MCF 10A (cell line): ENCODE measurements at regions not wholly inside any gene's neighbourhood (a gene's known extent, or its start where the extent isn't known, plus 50 kb on each side); places are given as distances from the start of the nearest gene placed in this dataset.

Experiments used
- BruUV-seq: library from RNA; stranded (reverse); fragments of 400-500 nt; replicated peaks from 2 replicates; lab custom pipeline; 2021; lab: Mats Ljungman, UMichigan
- CTCF ChIA-PET: fragments of 300-600 bp; sonication (Branson Sonifier 250); formaldehyde crosslinking; extraction: SDS; loops from one replicate; lab custom pipeline; 2021; ENCODE audit warnings: antibody characterized with exemption, inconsistent platforms; lab: Yijun Ruan, JAX
- POLR2A ChIA-PET: fragments of 300-600, 350-650 bp; sonication (Branson Sonifier 250); formaldehyde crosslinking; extraction: SDS; loops from one replicate; lab custom pipeline; 2020; ENCODE audit warnings: antibody characterized with exemption, inconsistent platforms; lab: Yijun Ruan, JAX
- DNase-seq: peaks from one replicate; pipeline ENCODE4 v3.0.0-alpha.2; 2018; ENCODE audit not compliant: unreplicated experiment
- H3K27ac Mint-ChIP-seq: one replicate; pipeline ENCODE4 v1.8.0; 2022; ENCODE audit warnings: mild to moderate bottlenecking, low read depth, mixed read lengths; ENCODE audit not compliant: unreplicated experiment
- H3K27me3 Mint-ChIP-seq: one replicate; pipeline ENCODE4 v1.8.0; 2022; ENCODE audit warnings: mixed read lengths; ENCODE audit not compliant: insufficient read depth, unreplicated experiment
- H3K36me3 Mint-ChIP-seq: one replicate; pipeline ENCODE4 v1.8.0; 2022; ENCODE audit warnings: mild to moderate bottlenecking, moderate library complexity, mixed read lengths; ENCODE audit not compliant: insufficient read depth, unreplicated experiment
- H3K4me1 Mint-ChIP-seq: one replicate; pipeline ENCODE4 v1.8.0; 2022; ENCODE audit warnings: mixed read lengths; ENCODE audit not compliant: insufficient read depth, unreplicated experiment
- H3K4me3 Mint-ChIP-seq: one replicate; pipeline ENCODE4 v1.8.0; 2022; ENCODE audit warnings: mild to moderate bottlenecking, moderate library complexity, mixed read lengths; ENCODE audit not compliant: unreplicated experiment
- H3K9me3 Mint-ChIP-seq: one replicate; pipeline ENCODE4 v1.8.0; 2022; ENCODE audit warnings: mixed read lengths; ENCODE audit not compliant: unreplicated experiment
- intact Hi-C: fragments of 100-400 bp; cut with micrococcal nuclease; formaldehyde crosslinking; loops from 2 replicates; pipeline ENCODE4 v1.14.1; 2022
- TF ChIP-seq, protein P1 (sequence below): fragments of 200-600 bp; IDR thresholded peaks from one replicate; pipeline ENCODE4 v1.8.0; 2022; ENCODE audit warnings: antibody characterized with exemption, mild to moderate bottlenecking; ENCODE audit not compliant: unreplicated experiment

DNA sequence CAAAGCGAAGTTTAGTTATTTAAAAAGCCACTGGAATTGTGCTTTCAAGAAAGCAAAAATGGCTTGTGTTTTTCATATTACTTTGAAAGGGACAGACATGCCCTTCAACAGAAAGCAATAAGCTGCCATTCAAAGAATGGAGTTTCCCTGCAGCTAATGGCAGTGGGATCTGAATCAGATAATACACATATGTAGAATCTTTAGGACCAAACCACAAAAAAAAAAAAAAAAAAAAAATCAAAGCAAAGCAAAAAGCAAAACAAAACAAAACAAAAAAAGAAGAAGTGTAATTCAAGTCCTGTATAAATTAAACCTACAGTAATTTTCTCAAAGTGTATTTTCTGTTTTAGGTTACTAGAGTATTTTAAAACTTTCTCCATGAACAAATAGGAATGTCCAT, 63.6 kb upstream of the ZNF217 start:
- intact Hi-C loops, result no loop called here
- no TSS peak for BruUV-seq
- no peak for DNase-seq
- no peaks in the 10 kb centered on the region for H3K9me3 Mint-ChIP-seq
- H3K27ac Mint-ChIP-seq, result peak overlapping the region; percentile 79
- CTCF ChIA-PET, result interaction anchor here (0.6 to 2.0 kb wide), 3 partner anchors 162 to 259 kb away, joined by 3 to 10 read pairs (median 3); no protein-coding TSS in a partner anchor
- POLR2A ChIA-PET, result interaction anchor here (0.6 to 4.0 kb wide), 13 partner anchors 12 to 250 kb away, joined by 3 to 47 read pairs (median 4); partner anchors contain the start of gene ZNF217
- H3K4me1 Mint-ChIP-seq, result peaks cover 24% of the 10 kb centered on the region
- TF ChIP-seq, protein P1, sequence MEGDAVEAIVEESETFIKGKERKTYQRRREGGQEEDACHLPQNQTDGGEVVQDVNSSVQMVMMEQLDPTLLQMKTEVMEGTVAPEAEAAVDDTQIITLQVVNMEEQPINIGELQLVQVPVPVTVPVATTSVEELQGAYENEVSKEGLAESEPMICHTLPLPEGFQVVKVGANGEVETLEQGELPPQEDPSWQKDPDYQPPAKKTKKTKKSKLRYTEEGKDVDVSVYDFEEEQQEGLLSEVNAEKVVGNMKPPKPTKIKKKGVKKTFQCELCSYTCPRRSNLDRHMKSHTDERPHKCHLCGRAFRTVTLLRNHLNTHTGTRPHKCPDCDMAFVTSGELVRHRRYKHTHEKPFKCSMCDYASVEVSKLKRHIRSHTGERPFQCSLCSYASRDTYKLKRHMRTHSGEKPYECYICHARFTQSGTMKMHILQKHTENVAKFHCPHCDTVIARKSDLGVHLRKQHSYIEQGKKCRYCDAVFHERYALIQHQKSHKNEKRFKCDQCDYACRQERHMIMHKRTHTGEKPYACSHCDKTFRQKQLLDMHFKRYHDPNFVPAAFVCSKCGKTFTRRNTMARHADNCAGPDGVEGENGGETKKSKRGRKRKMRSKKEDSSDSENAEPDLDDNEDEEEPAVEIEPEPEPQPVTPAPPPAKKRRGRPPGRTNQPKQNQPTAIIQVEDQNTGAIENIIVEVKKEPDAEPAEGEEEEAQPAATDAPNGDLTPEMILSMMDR, result no peak
- H3K27me3 Mint-ChIP-seq, result no peaks in the 10 kb centered on the region
- no peak overlapping the region for H3K4me3 Mint-ChIP-seq
- H3K36me3 Mint-ChIP-seq, result no peaks in the 10 kb centered on the region

DNA sequence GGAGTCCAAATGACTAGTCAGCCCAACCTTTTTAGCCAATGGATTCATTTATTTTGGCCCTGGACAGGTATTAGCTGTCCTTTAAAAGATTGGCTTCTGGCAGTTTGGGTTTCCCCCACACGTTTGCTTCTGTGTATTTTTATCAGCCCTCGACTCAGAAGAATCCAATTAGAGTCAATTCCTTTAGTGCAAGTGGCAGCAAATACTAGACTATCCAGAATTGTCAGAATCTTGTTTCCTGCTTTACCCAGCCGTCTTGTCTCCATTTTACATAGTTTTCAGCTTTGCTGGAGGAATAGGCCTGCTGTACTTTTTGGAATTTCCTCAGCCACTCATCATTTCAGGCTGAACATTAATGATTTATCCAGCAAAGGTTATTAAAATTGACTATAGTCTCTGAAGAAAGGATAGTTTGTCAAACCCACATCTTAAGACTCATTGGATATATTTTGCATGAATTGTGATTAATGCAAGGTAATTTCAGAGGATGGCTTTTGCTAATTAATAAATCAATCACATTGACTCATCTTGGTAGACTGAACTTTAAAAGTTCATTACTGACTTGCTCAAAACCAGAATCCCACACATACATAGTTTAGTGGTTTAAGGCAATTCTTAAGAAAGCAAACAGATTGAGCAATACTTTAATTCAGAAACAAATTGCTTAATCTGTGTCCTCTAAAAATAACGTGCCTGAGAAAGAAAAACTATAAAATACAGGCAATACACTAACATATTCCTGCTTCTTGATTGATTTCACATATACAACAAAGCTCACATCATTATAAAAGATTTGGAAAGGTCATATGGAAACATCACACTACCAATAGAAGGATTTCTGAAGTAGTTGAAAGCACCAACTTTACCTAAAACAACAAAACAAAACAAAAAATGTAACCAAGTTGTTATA, 62.9 kb upstream of the ZNF217 start:
- DNase-seq, result peak; percentile 67
- Mint-ChIP-seq H3K4me3 (no peak overlapping the region), H3K9me3 (no peaks in the 10 kb centered on the region), H3K4me1 (peaks cover 24% of the 10 kb centered on the region), H3K36me3 (no peaks in the 10 kb centered on the region), H3K27ac (peak overlapping the region; percentile 79), H3K27me3 (no peaks in the 10 kb centered on the region)
- BruUV-seq, result no TSS peak
- intact Hi-C loops, result no loop called here
- TF ChIP-seq, protein P1, result no peak
- POLR2A ChIA-PET, result interaction anchor here (0.6 to 4.0 kb wide), 12 partner anchors 14 to 250 kb away, joined by 3 to 47 read pairs (median 4); partner anchors contain the start of gene ZNF217
- CTCF ChIA-PET, result interaction anchor here (0.7 to 1.2 kb wide), 5 partner anchors 13 to 260 kb away, joined by 3 to 4 read pairs (median 3); no protein-coding TSS in a partner anchor

DNA sequence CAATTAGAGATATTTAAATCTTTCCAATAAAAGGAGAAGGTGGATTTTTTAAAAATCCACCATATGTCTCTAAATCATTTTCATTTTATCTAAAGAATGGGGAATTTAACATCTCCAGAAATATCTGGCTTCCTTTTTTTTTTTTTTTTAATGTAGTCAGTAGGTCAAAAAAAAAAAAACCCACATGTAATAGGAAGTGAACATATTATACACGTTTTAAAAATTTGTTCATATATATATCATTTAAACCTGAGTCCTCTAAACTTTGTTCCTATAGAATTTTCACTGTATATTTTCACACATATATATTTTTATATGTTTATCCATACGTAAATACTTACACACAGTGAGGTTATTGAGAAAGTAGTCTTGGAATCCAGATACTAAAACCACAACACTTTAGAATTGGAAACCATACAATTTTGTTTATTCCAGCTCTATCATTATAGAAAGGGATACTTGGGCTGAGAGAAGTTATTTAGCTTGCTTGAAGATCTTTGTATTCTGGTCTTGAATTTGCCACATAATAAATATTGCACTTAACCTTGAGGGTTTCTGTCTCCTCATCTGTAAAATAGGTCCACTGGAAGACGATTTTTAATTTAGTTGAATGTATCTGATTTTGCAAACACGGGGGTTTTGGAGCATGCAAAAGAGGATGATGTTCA, 62.1 kb upstream of the ZNF217 start:
- Mint-ChIP-seq H3K4me3 (no peak overlapping the region), H3K36me3 (no peaks in the 10 kb centered on the region), H3K27me3 (no peaks in the 10 kb centered on the region), H3K9me3 (no peaks in the 10 kb centered on the region), H3K27ac (peak overlapping the region; percentile 79), H3K4me1 (peaks cover 24% of the 10 kb centered on the region)
- TF ChIP-seq, protein P1, result no peak
- intact Hi-C loops, result no loop called here
- no TSS peak for BruUV-seq
- POLR2A ChIA-PET, result interaction anchor here (0.7 to 4.0 kb wide), 6 partner anchors 13 to 216 kb away, joined by 3 to 47 read pairs (median 10); partner anchors contain the start of gene ZNF217
- CTCF ChIA-PET, result interaction anchor here (0.6 to 1.2 kb wide), 6 partner anchors 12 to 260 kb away, joined by 3 to 4 read pairs (median 3); no protein-coding TSS in a partner anchor
- no peak for DNase-seq
